ENCODE measurements at regions not wholly inside any gene's neighbourhood (a gene's known extent, or its start where the extent isn't known, plus 50 kb on each side); places are given as distances from the start of the nearest gene placed in this dataset.
A peak's percentile ranks its signal among the peaks of the same experiment; 100 is the strongest.

GRCh38 chr20:11553603-11554002, 364.1 kb upstream of the BTBD3 start:
- TF ChIP-seq CTCF (conservative IDR thresholded peaks at IDR 0.05; ENCODE audit: low read length), result 0 out of 2 replicates have a peak, but pooled peaks have one; percentile 29
- TF ChIP-seq EZH2phosphoT487 (IDR thresholded peaks at IDR 0.05; ENCODE audit: borderline replicate concordance, low read depth, low read length), result no peak
